ENCODE measurements at regions not wholly inside any gene's neighbourhood (a gene's known extent, or its start where the extent isn't known, plus 50 kb on each side); places are given as distances from the start of the nearest gene placed in this dataset.

- BruUV-seq (replicated peaks): no TSS peak
- no peak overlapping the region for H3K4me3 ChIP-seq (replicated peaks in 1 of 3; ENCODE audit: insufficient read depth in 1 of 3, low read depth in 2 of 3, low read length in 3 of 3)
- WGBS (ENCODE audit: low lambda C conversion rate): 0% methylated on average over 2 of the region's 2 CpGs
- no peak overlapping the region for H3K27ac ChIP-seq (ENCODE audit: extremely low read length, insufficient read depth, low read length)
- no peak for ATAC-seq
- no peaks in the 10 kb centered on the region for H4K20me1 ChIP-seq (ENCODE audit: insufficient read depth, low read length)
- intact Hi-C loops (cut with micrococcal nuclease; ENCODE audit: unreplicated experiment): no loop called here
- H3K9ac ChIP-seq (ENCODE audit: insufficient read depth, low read depth, low read length): no peak overlapping the region
- no peak overlapping the region for H2AFZ ChIP-seq (ENCODE audit: low read length)
- TF ChIP-seq ZNF24 (IDR thresholded peaks at IDR 0.05) (no peak), MAFK (conservative IDR thresholded peaks at IDR 0.05 in 1 of 2, IDR thresholded peaks at IDR 0.05 in 1 of 2; ENCODE audit: low read length in 2 of 2) (no peak), FUBP1 (CRISPR knock-in tag; IDR thresholded peaks at IDR 0.05; ENCODE audit: borderline replicate concordance) (no peak), NBN (conservative IDR thresholded peaks at IDR 0.05) (no peak), ZBTB44 (CRISPR knock-in tag; IDR thresholded peaks at IDR 0.05) (no peak), NR3C1 (CRISPR knock-in tag; IDR thresholded peaks at IDR 0.05) (no peak), ZNF44 (CRISPR knock-in tag; IDR thresholded peaks at IDR 0.05) (no peak), ZNF674 (CRISPR knock-in tag; IDR thresholded peaks at IDR 0.05; ENCODE audit: low read depth) (no peak)
- no peaks in the 10 kb centered on the region for H3K27me3 ChIP-seq (ENCODE audit: control insufficient read depth in 1 of 2, insufficient read depth in 2 of 2, low read length in 2 of 2)
- H3K4me1 ChIP-seq (ENCODE audit: insufficient read depth, low read length): no peaks in the 10 kb centered on the region
- FAIRE-seq: no peak
- no peaks in the 10 kb centered on the region for H3K79me2 ChIP-seq (ENCODE audit: insufficient read depth, low read length)
- H3K9me3 ChIP-seq (ENCODE audit: low read length): peaks cover 17% of the 10 kb centered on the region
- ChIA-PET POLR2A (no interaction called here), CTCF (ENCODE audit: low intra/inter-chr PET ratio, low total read pairs) (no interaction called here)
- DNase-seq (ENCODE audit: low spot score): no peak
- in situ Hi-C loops (cut with HindIII; ENCODE audit: extremely low pct_ligation_motif_present, low pct_unique_long_range_greater_than_20kb): no loop called here
- H3K4me2 ChIP-seq (ENCODE audit: low read depth, low read length): no peak overlapping the region
- H3K36me3 ChIP-seq (replicated peaks in 1 of 2; ENCODE audit: control insufficient read depth in 1 of 2, insufficient read depth in 2 of 2, low read length in 2 of 2): no peaks in the 10 kb centered on the region
Observed at GRCh38 chr5:101515721-101516120, 612.6 kb upstream of the ST8SIA4 start.
